BJ (cell line): ENCODE measurements at regions not wholly inside any gene's neighbourhood (a gene's known extent, or its start where the extent isn't known, plus 50 kb on each side); places are given as distances from the start of the nearest gene placed in this dataset.

Experiments used
- CTCF ChIA-PET: fragments of 350-600 bp; formaldehyde crosslinking; extraction: SDS; loops from one replicate; lab custom pipeline; 2021; ENCODE audit warnings: antibody characterized with exemption, inconsistent platforms; lab: Yijun Ruan, JAX
- POLR2A ChIA-PET: fragments of 300-600 bp; sonication (Branson Sonifier 250); formaldehyde crosslinking; extraction: SDS; loops from one replicate; lab custom pipeline; 2021; ENCODE audit warnings: antibody characterized with exemption; lab: Charles Lee
- DNase-seq: peaks from one replicate; pipeline ENCODE4 v3.0.0-alpha.2; 2011; ENCODE audit warnings: low read depth
- H3K27me3 ChIP-seq: 2 replicates; pipeline ENCODE4 v1.6.0; 2011; ENCODE audit warnings: low read length; ENCODE audit not compliant: control insufficient read depth, insufficient read depth
- H3K36me3 ChIP-seq: 2 replicates; pipeline ENCODE4 v1.5.1; 2011; ENCODE audit warnings: low read length; ENCODE audit not compliant: control insufficient read depth, insufficient read depth
- H3K4me3 ChIP-seq: 2 replicates; pipeline ENCODE4 v1.5.1; 2011; ENCODE audit warnings: low read depth, mild to moderate bottlenecking, control low read depth, low read length
- CTCF ChIP-seq: IDR thresholded peaks from 2 replicates; pipeline ENCODE4 v1.5.1; 2011; ENCODE audit warnings: low read depth, mild to moderate bottlenecking, control low read depth, inconsistent platforms, low read length, moderate library complexity; ENCODE audit not compliant: insufficient read depth

- TF ChIP-seq CTCF: no peak
- ChIA-PET POLR2A (no interaction called here), CTCF (interaction anchor here (0.6 kb wide), 1 partner anchor 16 kb away, joined by 3 read pairs; no protein-coding TSS in a partner anchor)
- no peak for DNase-seq
- Histone ChIP-seq H3K27me3 (no peaks in the 10 kb centered on the region), H3K4me3 (no peak overlapping the region), H3K36me3 (no peaks in the 10 kb centered on the region)
Measured at GRCh38 chr13:80463673-80464352, 122.9 kb upstream of the SPRY2 start.

DNA sequence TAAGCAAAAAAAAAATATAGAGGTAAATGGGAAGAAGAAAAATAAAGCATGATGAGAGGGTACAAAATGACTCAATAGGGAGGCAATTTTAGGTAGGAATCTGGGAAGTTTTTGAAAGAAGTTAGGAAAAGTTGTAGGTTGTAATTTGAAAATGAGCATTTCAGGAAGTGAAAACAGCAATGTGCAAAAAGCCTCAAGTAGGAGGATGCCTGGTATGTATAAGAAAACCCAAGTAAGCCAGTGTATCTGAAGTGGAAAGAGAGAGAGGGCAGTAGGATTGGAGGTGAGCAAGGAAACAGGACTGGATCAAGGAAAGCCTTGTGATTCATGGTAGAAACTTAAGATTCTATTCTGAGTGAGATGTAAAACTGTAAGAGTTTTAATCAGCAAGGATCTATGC, 121.6 kb upstream of the SPRY2 start:
- CTCF ChIA-PET: no interaction called here
- no peak for DNase-seq
- POLR2A ChIA-PET: no interaction called here
- TF ChIP-seq CTCF: no peak
- no peaks in the 10 kb centered on the region for H3K27me3 ChIP-seq
- H3K4me3 ChIP-seq: no peak overlapping the region
- H3K36me3 ChIP-seq: no peaks in the 10 kb centered on the region

DNA sequence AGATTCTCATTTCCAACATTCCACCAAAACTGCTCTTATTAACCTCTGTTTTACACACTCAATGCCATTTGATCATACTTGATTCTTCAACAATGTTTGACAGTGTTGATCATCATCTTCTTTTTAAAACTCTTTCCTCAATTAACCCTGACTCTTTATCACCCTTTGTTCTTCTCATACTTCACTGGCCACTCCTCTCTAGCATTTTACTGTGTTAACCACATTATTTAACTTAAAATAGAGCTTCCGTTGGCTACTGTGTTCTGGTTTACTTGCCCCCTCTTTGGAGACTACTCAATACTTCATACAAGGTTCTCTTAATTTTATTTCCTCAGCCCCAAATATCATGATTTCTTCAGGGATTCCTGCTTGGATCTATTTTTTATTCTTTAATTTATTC, 121.1 kb upstream of the SPRY2 start:
- TF ChIP-seq CTCF: no peak
- POLR2A ChIA-PET: no interaction called here
- no peak overlapping the region for H3K4me3 ChIP-seq
- no peaks in the 10 kb centered on the region for H3K27me3 ChIP-seq
- CTCF ChIA-PET: no interaction called here
- DNase-seq: no peak
- no peaks in the 10 kb centered on the region for H3K36me3 ChIP-seq

DNA sequence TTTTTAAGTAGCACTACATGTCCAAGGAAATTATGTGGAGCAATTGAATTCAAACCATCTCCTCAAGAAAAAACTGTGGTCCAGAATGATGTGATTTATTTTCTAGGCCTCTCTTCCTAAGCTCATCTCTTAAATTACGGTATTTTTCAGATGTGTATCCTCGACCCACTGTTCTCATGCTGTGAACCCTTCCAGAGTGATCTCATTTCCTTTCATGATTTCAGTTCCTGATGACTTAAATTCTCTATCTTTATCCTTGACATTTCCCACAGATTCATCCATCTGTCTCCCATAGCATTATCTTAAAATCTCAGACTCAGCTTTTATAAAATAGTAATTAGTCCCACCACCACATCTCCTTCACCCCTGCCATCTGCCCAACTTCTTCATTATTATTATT, 117.6 kb upstream of the SPRY2 start:
- H3K4me3 ChIP-seq: no peak overlapping the region
- H3K36me3 ChIP-seq: no peaks in the 10 kb centered on the region
- ChIA-PET CTCF (no interaction called here), POLR2A (no interaction called here)
- no peaks in the 10 kb centered on the region for H3K27me3 ChIP-seq
- no peak for DNase-seq
- TF ChIP-seq CTCF: no peak

- POLR2A ChIA-PET: no interaction called here
- no peak for TF ChIP-seq CTCF
- no peak for DNase-seq
- CTCF ChIA-PET: no interaction called here
- H3K36me3 ChIP-seq: no peaks in the 10 kb centered on the region
- no peaks in the 10 kb centered on the region for H3K27me3 ChIP-seq
- no peak overlapping the region for H3K4me3 ChIP-seq
Measured at GRCh38 chr13:80454245-80454644, 113.3 kb upstream of the SPRY2 start.
